ENCODE measurements at regions not wholly inside any gene's neighbourhood (a gene's known extent, or its start where the extent isn't known, plus 50 kb on each side); places are given as distances from the start of the nearest gene placed in this dataset.

GRCh38 chr13:22040810-22041364, 370.0 kb downstream of the FGF9 start:
- peaks cover 4 to 11% of the 10 kb centered on the region in 2 experiments; a peak in 4 of 5 replicates for H3K9me3 Mint-ChIP-seq
- DNase-seq, result peak; percentile 94
- no peak overlapping the region for H3K9ac ChIP-seq (ENCODE audit: extremely low read depth, insufficient read length, low read length)
- 0 out of 3 replicates have a peak, but pooled peaks have one; percentile 13 for TF ChIP-seq CTCF (conservative IDR thresholded peaks at IDR 0.05)
- no peak overlapping the region for H3K27ac ChIP-seq (ENCODE audit: insufficient read length, low read depth, low read length)
- H3K18ac ChIP-seq (ENCODE audit: insufficient read length, low read depth, low read length), result no peak overlapping the region
- H3K27me3 ChIP-seq (ENCODE audit: insufficient read depth, low read length), result no peaks in the 10 kb centered on the region
- no peaks in the 10 kb centered on the region for H4K20me1 ChIP-seq (ENCODE audit: control insufficient read depth, insufficient read depth, insufficient read length)
- 0 out of 2 replicates have a peak, but pooled peaks cover 2% of the 10 kb centered on the region for H3K79me2 ChIP-seq (ENCODE audit: insufficient read depth, low read length)
- peaks cover 4% of the 10 kb centered on the region for H3K23me2 ChIP-seq (ENCODE audit: insufficient read length, low read depth, low read length, poor library complexity, severe bottlenecking)
- H4K8ac ChIP-seq (replicated peaks; ENCODE audit: insufficient read length, low read depth, low read length), result no peak overlapping the region
- H3K4me1 ChIP-seq (ENCODE audit: insufficient read depth, low read length), result peaks cover 2% of the 10 kb centered on the region; the same call in 1 of the 2 replicates
- no peak overlapping the region for H3K23ac ChIP-seq (ENCODE audit: insufficient read length, low read depth, low read length)
- peak overlapping the region in 1 of 3 experiments; percentile 5; a peak in 1 of 7 replicates for H3K27ac Mint-ChIP-seq
- H3K56ac ChIP-seq (ENCODE audit: insufficient read length, low read depth, low read length), result no peak overlapping the region
- H2AFZ ChIP-seq (ENCODE audit: low read length), result no peak overlapping the region
- no peaks in the 10 kb centered on the region; the same call in 1 of the 2 replicates for H3K27me3 Mint-ChIP-seq (ENCODE audit: low read depth)
- H3K4ac ChIP-seq (ENCODE audit: low read depth, low read length), result no peak overlapping the region
- no peak overlapping the region for H2AK5ac ChIP-seq (ENCODE audit: insufficient read length, low read length)
- H3K36me3 Mint-ChIP-seq (ENCODE audit: insufficient read depth in 1 of 3, low read depth in 3 of 3), result no peaks in the 10 kb centered on the region
- H2BK15ac ChIP-seq (ENCODE audit: low read depth, low read length), result no peak overlapping the region
- no peak overlapping the region for H2BK120ac ChIP-seq (ENCODE audit: low read depth, low read length, poor library complexity, severe bottlenecking)
- WGBS (ENCODE audit: extremely low coverage, insufficient read length, low lambda C conversion rate), result no CpG with 5 or more reads among the region's 23 CpGs
- no peaks in the 10 kb centered on the region for H3K9me3 ChIP-seq (ENCODE audit: control insufficient read depth, low read depth, low read length)
- no peak overlapping the region for H3K14ac ChIP-seq (ENCODE audit: insufficient read depth, low read length)
- H3K4me2 ChIP-seq (ENCODE audit: insufficient read depth, insufficient read length, low read length), result peak overlapping the region; percentile 25
- no peak overlapping the region for H2BK20ac ChIP-seq (ENCODE audit: low read depth, low read length, poor library complexity, severe bottlenecking)
- peak overlapping the region in 1 of 2 experiments; percentile 72; a peak in 2 of 5 replicates for H3K4me3 Mint-ChIP-seq
- peaks cover 4 to 8% of the 10 kb centered on the region in 2 experiments for H3K4me1 Mint-ChIP-seq
- H2BK12ac ChIP-seq (ENCODE audit: insufficient read length, low read depth, low read length), result no peak overlapping the region
- H3T11ph ChIP-seq (ENCODE audit: low read length), result no peak overlapping the region
- H3K79me1 ChIP-seq (ENCODE audit: insufficient read depth, low read depth, low read length, poor library complexity, severe bottlenecking), result no peaks in the 10 kb centered on the region
- H4K5ac ChIP-seq (ENCODE audit: insufficient read length, low read depth, low read length), result no peak overlapping the region
- H2BK5ac ChIP-seq (ENCODE audit: insufficient read length, low read length), result no peak overlapping the region
- H4K91ac ChIP-seq (ENCODE audit: insufficient read length, low read depth, low read length), result no peak overlapping the region
